NOMO-1 (cell line): ENCODE measurements at regions not wholly inside any gene's neighbourhood (a gene's known extent, or its start where the extent isn't known, plus 50 kb on each side); places are given as distances from the start of the nearest gene placed in this dataset.
"Not testable (repeated sequence)": the region's sequence is repeated elsewhere in the genome, so short reads cannot be mapped to it uniquely, and the experiment has no call there.

Experiments used
- DNase-seq, 2 experiments: peaks; one replicate each; lab custom pipeline; 2025; ENCODE audit not compliant: unreplicated experiment in 2 of 2; lab: John Stamatoyannopoulos, UW

- DNase-seq, result no peak
These were observed 69.6 kb downstream of the SERTM2 start for GRCh38 chrX:111581086-111581485.

GRCh38 chrX:111585337-111585736 is 73.9 kb downstream of the SERTM2 start:
- DNase-seq, result no peak

- not testable (repeated sequence) for DNase-seq
These were observed 83.0 kb downstream of the SERTM2 start for GRCh38 chrX:111594348-111594877.

GRCh38 chrX:111597967-111598366 is 83.0 kb upstream of the ALG13 start:
- no peak for DNase-seq

- DNase-seq, result no peak
These were observed 72.2 kb upstream of the ALG13 start for GRCh38 chrX:111608724-111609123.

GRCh38 chrX:111609206-111609605 is 71.8 kb upstream of the ALG13 start:
- DNase-seq, result no peak

GRCh38 chrX:111615227-111615626 is 65.7 kb upstream of the ALG13 start:
- DNase-seq, result no peak

- DNase-seq, result no peak
These were observed 64.2 kb upstream of the ALG13 start for GRCh38 chrX:111616786-111617185.

- peak; percentile 4 to 40 for DNase-seq
These were observed 60.9 kb upstream of the ALG13 start for GRCh38 chrX:111620084-111620483.

GRCh38 chrX:111624169-111624568 is 56.8 kb upstream of the ALG13 start:
- DNase-seq, result no peak

- DNase-seq, result not testable (repeated sequence)
These were observed 53.7 kb upstream of the ALG13 start for GRCh38 chrX:111627256-111627655.
